HL-60/S4 treated with retinoic acid at 250 ng/mL for 4 days and 3 days (cell line): ENCODE measurements at regions not wholly inside any gene's neighbourhood (a gene's known extent, or its start where the extent isn't known, plus 50 kb on each side); places are given as distances from the start of the nearest gene placed in this dataset.

Source experiments
- in situ Hi-C: fragments of 300-500 bp; cut with MboI; formaldehyde crosslinking; loops from 2 replicates; pipeline ENCODE4 v1.7.0; 2022; ENCODE audit warnings: low sequenced_read_pairs

DNA sequence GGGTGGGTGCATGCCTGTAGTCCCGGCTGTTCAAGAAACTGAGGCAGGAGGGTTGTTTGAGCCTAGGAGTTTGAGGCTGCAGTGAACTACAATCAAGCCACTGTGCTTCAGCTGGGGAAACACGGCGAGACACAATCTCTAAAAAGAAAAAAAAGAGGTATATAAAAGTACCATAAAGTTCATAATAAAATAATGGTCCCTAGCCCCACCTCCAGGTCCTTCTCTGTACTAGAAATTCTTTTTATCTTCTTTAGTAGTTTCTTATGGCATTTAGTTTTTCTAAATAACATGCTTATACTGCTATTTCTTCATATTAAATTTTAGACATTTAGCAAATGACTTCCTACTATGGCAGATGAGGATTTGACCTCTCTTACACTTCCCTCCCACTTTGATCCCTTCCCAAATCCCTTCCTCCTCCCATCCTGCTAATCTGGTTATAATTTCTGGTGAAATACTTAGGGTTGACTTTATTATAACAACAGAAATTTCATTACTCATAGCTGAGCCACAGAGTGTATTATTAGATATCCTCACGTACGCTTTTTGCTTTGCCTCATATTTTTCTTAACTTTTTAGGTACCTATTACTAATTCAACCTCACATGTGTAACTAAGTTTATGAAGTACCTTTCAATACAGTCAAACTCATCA lies 94.7 kb downstream of the SLC41A2 start:
- in situ Hi-C loops, result no loop called here

DNA sequence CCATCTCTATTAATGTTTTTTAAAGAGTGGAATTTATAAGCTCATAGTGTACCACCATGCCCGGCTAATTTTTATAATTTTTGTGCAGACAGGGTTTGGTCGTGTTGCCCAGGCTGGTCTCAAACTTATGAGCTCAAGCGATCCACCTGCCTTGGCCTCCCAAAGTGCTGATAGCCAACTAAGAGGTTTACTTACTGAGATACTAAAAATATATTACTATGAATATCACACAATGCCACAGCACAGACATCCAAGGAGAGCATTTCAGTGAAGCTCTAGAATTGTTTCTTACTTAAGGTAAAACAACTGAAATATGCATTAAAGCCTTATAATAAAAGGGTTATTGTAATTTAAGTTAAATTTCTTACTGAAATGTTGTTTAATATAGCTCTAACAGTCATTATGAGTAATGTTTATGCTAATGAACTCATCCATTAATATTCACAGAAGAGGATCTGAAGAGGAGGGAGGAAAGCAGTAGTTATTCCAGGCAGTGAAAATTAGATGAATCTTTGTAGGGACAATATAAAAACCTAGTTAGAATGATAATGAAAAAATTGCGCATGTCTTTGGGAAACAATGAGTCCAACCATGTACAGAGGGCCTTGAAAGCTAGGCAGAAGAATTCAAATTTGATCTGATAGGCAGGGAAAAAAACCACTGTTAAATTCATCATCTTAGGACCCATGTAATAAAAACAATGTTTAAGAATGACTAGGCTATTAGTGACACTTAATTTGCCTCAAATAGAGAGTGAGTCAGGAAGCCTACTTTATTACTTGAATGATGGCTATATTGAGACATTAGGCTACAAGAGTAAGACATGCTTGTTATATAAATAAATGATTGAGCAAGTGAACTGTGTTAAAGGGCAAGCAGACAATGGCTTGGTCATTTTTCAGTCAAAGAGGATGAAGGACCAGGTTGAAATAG lies 99.2 kb downstream of the SLC41A2 start:
- in situ Hi-C loops, result no loop called here

DNA sequence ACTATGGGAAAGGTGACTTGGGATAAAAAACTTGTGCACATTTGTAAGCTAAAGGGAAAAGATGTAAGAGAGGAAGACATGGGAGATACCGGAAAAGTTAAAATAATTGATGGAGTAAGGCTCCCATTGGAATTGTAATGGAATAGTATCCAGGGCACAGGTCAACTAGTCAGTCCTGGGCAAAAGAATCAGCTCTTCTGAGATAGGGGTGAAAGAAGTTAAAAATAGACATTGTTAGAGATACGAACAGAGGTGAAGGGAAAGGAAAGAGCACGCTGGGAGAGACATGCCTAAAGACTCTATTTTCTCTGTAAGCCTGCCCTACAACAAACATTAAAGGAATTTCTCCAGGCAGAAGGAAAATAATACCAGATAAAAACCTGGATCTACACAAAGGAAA lies 101.6 kb downstream of the SLC41A2 start:
- in situ Hi-C loops, result no loop called here

DNA sequence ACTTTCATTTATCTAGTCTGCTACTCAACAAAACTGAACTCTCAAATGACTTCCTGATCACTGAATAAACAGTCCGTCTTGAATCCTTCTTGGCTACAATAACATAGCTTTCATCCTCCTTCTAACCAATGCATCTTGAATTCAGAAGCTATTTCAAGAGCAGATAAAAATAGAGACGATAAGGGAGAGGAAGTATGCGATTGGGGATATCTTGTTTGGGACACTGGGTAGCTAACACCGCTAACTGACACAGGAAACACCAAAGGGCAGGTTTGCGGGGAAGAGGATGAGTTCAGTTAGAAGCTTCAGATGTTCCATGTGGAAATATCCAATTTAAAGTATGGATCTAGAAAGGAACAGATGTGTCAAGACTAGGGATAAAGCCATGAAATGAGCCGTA lies 102.5 kb downstream of the SLC41A2 start:
- in situ Hi-C loops, result no loop called here

DNA sequence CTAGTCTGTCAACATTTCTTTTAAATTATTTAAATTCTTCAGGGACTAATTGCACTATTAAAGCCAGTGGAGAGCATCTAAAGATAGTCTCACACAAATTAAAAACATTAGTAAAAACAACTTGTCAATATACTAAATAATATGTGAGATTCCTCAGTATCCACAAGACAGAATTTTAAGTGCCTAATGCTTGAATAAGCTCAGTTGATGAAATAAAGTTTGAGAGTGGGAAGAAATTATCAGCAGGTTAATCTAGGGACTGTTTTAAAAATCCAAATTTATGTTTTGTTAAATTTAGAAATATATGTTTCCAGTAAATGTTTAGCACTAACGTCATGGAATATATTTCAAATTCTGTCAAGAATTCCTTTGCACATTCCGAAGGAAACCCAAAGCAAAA lies 105.2 kb downstream of the SLC41A2 start:
- in situ Hi-C loops, result no loop called here

DNA sequence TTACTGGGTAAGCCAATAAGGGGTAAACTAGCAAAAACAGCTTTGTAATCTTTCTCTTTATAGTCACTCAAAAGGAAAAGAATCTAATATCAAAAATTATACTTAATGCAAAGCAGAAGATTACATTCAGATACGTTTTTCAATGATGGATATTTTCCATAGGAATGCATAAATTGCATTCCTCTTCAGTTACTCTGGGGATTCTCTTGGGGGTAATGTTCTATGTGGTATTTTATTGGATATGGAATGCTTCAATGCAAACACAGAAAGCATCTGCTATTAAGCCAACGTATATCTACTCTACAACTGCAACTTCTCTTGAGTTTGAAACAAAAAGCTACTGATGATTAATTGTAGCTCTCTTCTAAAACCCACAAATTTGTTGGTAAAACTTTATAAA lies 106.0 kb downstream of the SLC41A2 start:
- in situ Hi-C loops, result no loop called here

DNA sequence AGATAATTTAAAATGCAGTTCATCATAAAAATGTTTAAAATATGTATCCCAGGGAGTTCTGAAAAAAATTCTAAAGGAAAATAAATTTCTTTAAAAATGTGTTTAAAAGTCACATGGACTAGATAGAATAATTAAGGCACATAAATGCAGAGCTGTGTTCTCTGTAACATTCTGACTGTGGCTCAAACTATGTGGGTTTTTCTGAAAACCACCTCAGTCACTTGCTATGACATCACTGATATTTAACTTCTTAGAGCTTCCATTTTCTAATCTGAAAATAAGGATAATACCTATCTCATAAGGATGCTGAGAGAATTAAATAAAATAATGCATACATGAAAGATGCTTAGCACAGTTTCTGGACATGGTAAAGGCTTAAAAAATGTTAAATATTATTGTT lies 107.3 kb downstream of the SLC41A2 start:
- in situ Hi-C loops, result no loop called here

DNA sequence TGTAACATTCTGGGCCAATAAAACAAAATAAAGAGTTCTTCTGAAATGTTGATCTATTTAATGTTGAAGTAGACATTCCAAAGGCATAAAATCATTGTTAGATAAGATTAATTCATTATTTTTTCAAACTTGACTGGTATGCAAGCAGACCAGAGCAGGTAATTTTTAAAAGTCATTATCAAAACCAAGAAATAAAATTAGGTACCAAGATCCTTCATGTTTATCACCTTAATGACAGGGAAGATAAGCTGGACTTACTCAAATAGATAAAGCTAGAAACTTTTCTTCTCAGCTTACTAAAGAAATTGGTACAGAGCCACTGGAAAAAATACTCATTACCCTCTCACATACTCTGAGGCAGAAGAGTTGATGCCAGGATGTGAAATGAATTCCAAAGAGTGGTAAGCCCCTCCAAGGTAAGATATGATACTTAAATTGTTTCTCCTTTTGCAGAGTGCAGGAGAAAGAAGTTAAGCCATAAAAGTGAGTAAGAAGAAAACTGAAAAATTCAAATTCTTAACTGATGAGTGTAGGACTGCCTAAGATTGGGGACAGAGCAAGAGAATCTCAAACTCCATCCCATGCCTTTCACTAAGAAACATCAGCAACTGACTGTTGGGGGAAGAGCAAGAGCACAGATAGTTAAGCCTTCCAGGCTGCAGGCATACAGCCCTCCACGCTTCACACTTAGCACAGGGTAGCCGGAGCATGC lies 111.9 kb downstream of the SLC41A2 start:
- in situ Hi-C loops, result no loop called here

DNA sequence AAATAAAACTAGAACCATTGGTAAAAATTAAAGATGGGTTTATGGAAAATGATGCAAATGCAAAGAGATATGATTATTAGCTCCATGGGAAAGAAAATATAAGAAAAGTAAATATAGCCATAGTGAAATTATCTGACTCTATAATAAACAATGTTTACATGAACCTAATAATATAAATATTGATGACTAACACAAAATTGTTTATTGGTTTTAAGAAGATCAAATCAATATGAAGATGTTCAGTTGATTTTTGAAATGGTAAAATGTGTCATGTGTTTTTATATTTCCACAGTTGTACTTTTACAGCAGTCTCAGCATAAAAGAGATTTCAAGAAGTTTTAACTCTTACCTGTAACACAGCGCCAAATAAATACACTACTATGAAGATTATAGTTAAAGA lies 114.0 kb downstream of the SLC41A2 start:
- in situ Hi-C loops, result no loop called here

DNA sequence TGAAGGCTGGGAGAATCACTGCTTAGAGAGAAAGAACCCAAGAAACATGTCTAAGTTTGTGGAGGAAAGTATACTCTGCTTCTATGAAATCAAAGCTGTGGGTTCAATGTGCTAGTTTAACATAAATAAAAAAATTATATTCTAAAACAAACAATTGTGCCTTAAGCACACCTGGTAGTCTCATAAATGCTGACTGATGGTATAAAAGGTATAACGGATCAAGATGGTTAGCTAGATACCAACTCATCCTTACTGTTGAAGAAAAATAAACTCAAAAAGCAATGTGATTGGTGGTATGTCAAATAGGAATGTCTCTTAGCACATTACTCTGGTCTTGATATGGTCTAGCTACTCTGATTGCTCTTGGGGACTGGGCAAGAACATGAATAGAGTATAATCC lies 117.8 kb downstream of the SLC41A2 start:
- in situ Hi-C loops, result no loop called here

DNA sequence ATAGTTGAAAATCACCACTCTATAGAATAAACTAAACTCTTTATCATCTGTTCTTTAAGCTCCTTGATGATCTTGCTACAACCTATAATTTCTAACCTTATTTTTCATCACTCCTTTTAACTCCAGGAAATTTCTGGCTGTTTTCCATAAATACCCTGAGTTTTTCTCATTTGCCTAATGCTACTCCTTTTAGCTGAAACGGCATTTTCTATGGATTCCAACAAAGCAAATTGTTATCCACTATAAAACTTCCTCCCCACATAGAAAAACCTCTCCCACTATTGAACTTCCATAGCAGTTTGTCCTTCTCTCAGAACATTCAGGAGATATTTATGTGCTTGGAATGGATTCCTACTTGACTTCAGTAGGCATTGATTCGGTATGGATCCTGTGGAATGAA lies 122.8 kb downstream of the SLC41A2 start:
- in situ Hi-C loops, result no loop called here

DNA sequence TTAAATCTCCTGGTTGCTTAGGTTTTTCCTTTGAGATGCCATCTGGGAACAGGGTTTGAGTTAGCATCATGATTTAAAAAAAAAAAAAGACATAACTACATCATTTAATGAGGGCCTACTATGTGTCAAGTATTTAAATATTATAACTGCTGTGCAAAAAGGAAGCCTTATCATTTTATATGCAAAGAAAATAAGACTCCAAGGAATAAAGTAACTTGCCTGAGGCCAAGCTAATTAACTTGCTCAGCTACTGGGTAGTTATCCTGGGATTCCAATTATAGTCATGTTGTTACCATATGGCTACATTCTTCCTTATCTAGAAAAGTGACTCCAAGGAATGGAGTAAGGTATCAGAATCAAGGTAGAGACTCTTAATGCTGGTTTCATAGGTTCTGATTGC lies 123.5 kb downstream of the SLC41A2 start:
- in situ Hi-C loops, result no loop called here

DNA sequence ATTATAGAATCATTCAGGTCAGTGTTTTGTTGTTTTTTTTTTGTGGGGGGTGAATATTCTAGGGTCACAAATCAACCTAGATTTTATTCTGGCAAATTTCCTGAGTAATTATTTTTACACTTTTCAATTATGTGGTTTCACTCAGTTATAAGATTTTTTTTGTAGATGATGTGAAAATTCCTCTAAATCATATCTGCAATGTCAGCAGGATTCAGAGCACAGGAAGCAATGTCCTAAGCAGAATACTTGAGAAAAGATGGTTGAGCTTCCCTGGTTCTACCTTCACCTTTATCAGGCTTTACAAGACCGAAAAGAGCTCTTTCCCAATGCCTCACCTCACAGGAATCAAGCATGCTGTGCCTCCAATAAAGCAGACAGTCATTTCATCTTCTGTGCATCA lies 124.3 kb downstream of the SLC41A2 start:
- in situ Hi-C loops, result no loop called here

DNA sequence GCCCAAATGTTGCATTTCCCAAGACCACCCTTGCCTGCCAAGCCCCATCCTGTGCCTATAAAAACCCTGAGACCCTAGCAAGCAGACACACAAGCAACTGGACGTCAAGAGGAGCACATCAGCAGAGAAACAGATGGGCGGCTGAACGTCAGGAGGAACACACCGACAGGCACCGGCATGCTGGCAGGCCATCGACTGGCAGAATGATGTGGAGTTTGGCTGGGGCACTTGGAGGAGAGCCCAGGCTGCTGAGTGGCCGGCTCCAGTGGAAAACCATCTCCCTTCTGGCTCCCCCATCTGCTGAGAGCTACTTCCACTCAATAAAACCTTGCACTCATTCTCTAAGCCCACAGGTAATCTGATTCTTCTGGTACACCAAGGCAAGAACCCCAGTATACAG lies 130.1 kb downstream of the SLC41A2 start:
- in situ Hi-C loops, result no loop called here

DNA sequence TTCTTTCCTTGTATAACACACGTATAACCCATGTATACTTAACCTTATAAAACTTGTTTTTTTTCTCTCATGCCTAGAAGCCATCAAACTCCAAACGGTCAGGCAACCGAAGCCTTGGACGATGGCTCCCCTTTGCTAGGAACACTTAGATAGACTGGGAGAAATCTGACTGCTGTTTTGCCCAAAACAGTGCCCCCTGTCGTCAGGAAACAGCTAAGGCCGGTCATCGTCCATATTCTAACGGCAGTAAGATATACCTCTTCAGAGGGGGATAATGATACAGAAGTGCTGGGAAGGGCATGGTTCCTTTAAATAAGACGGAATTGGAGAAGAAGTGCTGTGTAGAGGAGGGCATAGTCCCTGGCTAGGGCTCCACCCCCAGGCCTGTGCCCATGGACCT lies 130.5 kb downstream of the SLC41A2 start:
- in situ Hi-C loops, result no loop called here

DNA sequence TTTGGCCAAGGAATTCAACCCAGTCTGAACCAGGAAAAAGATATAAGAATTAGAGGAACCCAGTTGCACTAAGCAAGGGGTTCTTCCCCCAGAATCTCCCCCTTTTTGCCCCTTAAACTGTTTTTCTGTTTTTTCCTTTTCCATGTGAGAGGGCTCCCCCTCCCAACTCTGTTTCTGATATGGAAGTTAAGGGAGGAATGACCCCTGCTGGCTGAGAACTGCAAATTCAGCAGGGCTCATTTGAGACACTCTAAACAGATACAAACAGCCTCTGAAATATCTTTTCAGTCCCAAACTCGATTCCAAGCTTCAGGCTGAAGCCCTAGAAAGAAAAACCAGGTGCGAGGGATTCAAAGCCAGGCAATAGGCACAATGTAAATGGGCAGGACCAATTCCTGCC lies 132.7 kb downstream of the SLC41A2 start:
- in situ Hi-C loops, result no loop called here

DNA sequence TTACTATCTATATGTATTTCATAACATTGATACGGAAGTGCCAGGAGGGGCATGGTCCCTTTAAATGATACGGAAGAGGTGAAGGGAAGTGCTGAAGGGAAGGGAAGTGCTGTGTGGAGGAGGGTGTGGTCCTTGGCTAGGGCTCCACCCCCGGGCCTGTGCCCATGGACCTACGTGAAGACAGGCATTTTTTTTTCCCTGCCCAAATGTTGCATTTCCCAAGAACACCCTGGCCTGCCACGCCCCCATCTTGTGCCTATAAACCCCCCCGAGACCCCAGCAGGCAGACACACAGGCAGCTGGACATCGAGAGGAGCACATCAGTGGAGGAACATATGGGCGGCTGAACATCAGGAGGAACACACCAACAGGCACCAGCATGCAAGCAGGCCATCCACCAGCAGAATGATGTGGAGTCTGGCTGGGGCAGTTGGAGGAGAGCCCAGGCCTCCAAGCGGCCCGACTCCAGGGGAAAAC lies 134.1 kb downstream of the SLC41A2 start:
- in situ Hi-C loops, result no loop called here

DNA sequence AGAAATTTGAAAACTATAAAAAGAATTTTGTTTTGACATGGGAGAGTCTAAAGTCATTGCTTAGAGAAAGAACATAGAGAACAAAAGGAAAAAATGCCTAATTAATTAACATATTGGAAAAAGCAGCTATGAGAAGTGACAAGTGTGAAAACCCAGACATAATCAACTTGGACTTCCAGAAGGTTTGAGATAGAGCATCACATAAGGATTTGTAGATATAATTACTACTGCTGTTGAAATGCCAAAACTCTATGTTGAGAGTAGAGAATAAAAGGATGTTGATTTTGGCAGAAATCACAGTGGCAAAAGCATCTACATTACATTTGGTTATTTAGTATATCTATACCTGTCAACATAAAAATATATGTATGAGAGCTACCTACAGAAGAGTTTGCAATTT lies 135.1 kb downstream of the SLC41A2 start:
- in situ Hi-C loops, result no loop called here

DNA sequence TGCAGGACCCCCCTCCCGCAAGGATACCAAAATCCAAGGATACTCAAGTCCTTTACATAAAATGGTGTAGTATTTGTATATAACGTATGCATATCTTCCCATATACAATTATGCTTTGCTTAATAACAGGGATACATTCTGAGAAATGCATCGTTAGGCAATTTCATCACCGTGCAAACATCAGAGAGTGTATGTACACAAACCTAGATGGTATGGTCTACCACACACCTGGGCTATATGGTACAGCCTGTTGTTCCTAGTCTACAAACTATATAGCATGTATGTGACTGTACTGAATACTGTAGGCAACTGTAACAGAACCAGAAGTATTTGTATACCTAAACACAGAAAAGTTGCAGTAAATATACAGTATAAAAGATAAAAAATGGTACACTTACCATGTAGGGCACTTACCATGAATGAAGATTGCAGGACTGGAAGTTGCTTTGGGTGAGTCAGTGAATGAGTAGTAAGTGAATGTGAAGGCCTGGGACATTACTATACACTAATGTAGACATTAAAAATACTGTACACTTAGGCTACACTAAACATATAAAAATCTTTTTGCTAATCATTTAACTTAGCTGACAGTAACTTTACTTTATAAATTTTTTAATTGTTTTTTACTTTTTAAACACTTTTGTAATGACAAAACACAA lies 141.1 kb downstream of the SLC41A2 start:
- in situ Hi-C loops, result no loop called here

DNA sequence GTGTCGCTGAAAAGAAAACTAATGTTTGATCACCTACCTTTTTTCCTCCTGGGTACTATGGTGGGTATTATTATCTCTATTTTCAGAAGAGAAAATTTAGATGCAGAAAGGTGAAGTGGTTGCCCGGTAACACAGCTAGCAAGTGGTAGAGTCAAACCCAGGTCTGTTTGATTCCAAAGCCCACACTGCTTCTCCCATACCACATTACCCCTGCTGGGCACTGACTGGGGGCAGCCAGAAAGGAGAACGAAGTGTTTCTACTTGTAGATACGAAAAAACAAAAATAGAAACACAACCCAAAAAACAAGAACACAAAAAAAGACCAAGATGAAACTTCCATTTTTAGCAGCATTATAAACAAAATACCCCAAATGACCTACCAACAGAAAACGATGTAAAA lies 142.2 kb downstream of the SLC41A2 start:
- in situ Hi-C loops, result no loop called here

DNA sequence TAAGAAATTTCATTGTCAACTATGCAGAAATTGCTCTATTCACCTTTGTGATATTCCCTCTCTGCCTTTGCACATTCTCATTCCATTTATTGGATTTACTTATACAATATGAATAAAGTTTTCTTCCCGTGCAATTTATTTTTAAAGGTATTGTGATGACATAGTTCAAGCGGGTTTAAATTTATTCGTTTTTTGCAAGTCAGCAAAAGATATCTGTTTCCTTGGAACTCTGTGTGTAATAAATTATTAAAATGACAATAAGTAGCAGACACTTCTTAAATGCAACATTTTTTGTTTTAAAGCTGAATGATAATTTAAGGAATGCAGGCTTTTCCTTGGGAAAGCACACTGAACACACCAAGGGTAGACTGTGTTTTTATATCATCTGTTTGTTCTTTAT lies 143.1 kb downstream of the SLC41A2 start:
- in situ Hi-C loops, result no loop called here
